ENCODE measurements at regions not wholly inside any gene's neighbourhood (a gene's known extent, or its start where the extent isn't known, plus 50 kb on each side); places are given as distances from the start of the nearest gene placed in this dataset.

DNA sequence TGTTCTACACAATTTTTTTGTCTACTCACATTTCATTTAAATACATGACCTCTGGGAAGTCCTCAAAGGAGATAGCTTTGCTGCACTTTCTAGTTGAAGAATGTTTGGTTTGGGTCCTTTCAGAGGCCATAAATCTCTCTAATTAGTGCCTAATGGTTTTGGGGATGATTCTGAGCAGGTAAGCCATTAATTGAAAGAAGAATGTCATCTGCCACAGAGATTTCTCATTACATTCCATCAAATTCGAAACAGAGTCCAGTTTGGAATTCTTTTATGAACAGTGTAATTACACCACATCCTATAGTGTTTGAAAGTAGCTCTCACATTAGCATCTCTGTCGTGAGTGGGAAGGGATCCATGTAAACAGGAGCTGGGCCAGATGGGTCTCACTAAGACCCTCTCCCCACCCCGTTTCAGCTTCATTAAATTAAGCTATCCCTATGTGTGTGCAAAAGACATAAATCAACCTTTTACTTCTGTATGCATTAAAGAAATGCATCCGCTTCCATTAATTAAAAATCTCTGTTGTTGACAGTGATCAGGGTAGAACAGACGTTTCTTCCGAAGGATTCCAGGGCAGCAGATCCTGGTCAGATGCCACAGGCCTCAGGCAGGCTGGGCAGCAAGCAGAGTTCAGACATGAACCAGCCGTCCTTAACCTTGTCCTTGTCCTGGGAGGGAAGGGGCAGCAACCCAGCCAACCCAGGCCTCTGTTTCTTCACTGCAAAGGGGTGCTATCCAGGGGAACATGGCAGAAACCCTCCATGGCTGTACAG is 99.8 kb upstream of the MAP1B start:
- no peak for DNase-seq (ENCODE audit: low spot score)
- no peak for TF ChIP-seq CTCF (IDR thresholded peaks at IDR 0.05; ENCODE audit: low read depth, low read length, missing input control)
- no peak for TF ChIP-seq ZBTB33 (IDR thresholded peaks at IDR 0.05)
- TF ChIP-seq FOXA1 (IDR thresholded peaks at IDR 0.05): no peak
- TF ChIP-seq RAD21 (IDR thresholded peaks at IDR 0.05): no peak
- TF ChIP-seq HNF4A (conservative IDR thresholded peaks at IDR 0.05): no peak
- TF ChIP-seq RXRA (IDR thresholded peaks at IDR 0.05): no peak
- no peak for TF ChIP-seq GABPA (IDR thresholded peaks at IDR 0.05 in 1 of 2, conservative IDR thresholded peaks at IDR 0.05 in 1 of 2)
- H3K4me3 ChIP-seq (ENCODE audit: low read depth in 1 of 3, low read length in 3 of 3): no peak overlapping the region
- peaks cover 0 to under 1% (median 0%) of the 10 kb centered on the region in 4 donors for H3K9me3 ChIP-seq (ENCODE audit: control insufficient read depth in 4 of 4, low read length in 3 of 4)
- no peaks in the 10 kb centered on the region for H3K36me3 ChIP-seq (ENCODE audit: control insufficient read depth in 4 of 4, insufficient read depth in 3 of 4, low read depth in 1 of 4, low read length in 3 of 4)
- H3K4me1 ChIP-seq (ENCODE audit: control insufficient read depth in 4 of 4, insufficient read depth in 4 of 4, low read length in 3 of 4): no peaks in the 10 kb centered on the region
- WGBS: 79% methylated on average over 7 of the region's 7 CpGs
- peaks cover 0 to 4% (median 0%) of the 10 kb centered on the region in 4 donors for H3K27me3 ChIP-seq (ENCODE audit: control insufficient read depth in 4 of 4, insufficient read depth in 4 of 4, low read length in 3 of 4)
- H3K9ac ChIP-seq (ENCODE audit: low read depth in 1 of 2, low read length in 2 of 2): no peak overlapping the region
- no peak overlapping the region for H3K27ac ChIP-seq (ENCODE audit: low read depth in 1 of 2, low read length in 2 of 2)

DNA sequence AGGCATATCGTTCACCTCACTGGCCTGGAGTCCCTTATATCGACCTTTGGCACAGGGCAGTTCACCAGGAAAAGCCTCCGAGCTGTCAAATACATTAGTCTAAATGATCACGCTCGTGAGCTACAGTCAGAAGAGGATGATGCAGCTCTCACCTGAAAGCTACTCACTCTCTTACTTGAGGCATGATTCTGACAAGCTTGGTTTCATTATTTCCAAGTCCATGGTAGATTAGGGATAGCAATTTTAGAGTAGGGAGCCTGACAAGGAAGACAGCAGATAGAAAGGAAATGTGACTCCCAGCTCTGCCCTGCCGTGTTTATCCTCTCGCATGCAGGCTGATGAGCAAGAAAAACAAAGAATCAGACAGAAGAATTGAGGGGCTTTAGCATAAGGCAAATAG is 98.0 kb upstream of the MAP1B start:
- H3K9ac ChIP-seq (ENCODE audit: low read depth in 1 of 2, low read length in 2 of 2): no peak overlapping the region
- WGBS: 23% methylated on average over 7 of the region's 7 CpGs
- peaks cover 0 to 4% (median 0%) of the 10 kb centered on the region in 4 donors for H3K27me3 ChIP-seq (ENCODE audit: control insufficient read depth in 4 of 4, insufficient read depth in 4 of 4, low read length in 3 of 4)
- no peaks in the 10 kb centered on the region for H3K9me3 ChIP-seq (ENCODE audit: control insufficient read depth in 4 of 4, low read length in 3 of 4)
- no peaks in the 10 kb centered on the region for H3K36me3 ChIP-seq (ENCODE audit: control insufficient read depth in 4 of 4, insufficient read depth in 3 of 4, low read depth in 1 of 4, low read length in 3 of 4)
- no peak overlapping the region for H3K27ac ChIP-seq (ENCODE audit: low read depth in 1 of 2, low read length in 2 of 2)
- no peak overlapping the region for H3K4me3 ChIP-seq (ENCODE audit: low read depth in 1 of 3, low read length in 3 of 3)
- H3K4me1 ChIP-seq (ENCODE audit: control insufficient read depth in 4 of 4, insufficient read depth in 4 of 4, low read length in 3 of 4): no peaks in the 10 kb centered on the region
- TF ChIP-seq EGR1 (IDR thresholded peaks at IDR 0.05; ENCODE audit: low read depth in 2 of 2) (no peak), NR2F2 (IDR thresholded peaks at IDR 0.05) (no peak)
- DNase-seq (ENCODE audit: low spot score): no peak

DNA sequence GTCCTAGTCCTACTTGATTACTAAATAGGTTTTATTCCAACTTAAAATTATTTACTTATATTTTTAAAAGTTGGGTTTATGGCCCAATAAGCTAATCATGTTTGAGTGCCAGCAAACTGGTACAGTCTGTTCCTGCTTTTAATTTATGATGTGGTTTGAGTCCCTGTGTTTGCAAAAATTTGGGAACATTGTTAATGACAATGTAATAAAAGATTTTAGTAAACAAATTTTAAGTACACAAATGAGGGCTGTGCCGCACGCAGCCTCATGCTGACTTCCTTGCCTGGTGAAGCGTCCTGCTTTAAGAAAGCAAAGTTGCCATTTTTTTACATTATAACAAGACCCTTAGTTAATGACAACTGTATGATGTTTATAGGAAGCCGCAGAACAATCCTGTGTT is 96.8 kb upstream of the MAP1B start:
- Histone ChIP-seq H3K27me3 (ENCODE audit: control insufficient read depth in 4 of 4, insufficient read depth in 4 of 4, low read length in 3 of 4) (peaks cover 0 to 5% (median 0%) of the 10 kb centered on the region in 4 donors), H3K4me1 (ENCODE audit: control insufficient read depth in 4 of 4, insufficient read depth in 4 of 4, low read length in 3 of 4) (no peaks in the 10 kb centered on the region), H3K9ac (ENCODE audit: low read depth in 1 of 2, low read length in 2 of 2) (no peak overlapping the region), H3K4me3 (ENCODE audit: low read depth in 1 of 3, low read length in 3 of 3) (no peak overlapping the region), H3K27ac (ENCODE audit: low read depth in 1 of 2, low read length in 2 of 2) (no peak overlapping the region), H3K9me3 (ENCODE audit: control insufficient read depth in 4 of 4, low read length in 3 of 4) (no peaks in the 10 kb centered on the region), H3K36me3 (ENCODE audit: control insufficient read depth in 4 of 4, insufficient read depth in 3 of 4, low read depth in 1 of 4, low read length in 3 of 4) (no peaks in the 10 kb centered on the region)
- no peak for DNase-seq (ENCODE audit: low spot score)
- WGBS: 86% methylated on average over 4 of the region's 4 CpGs
- TF ChIP-seq GABPA (IDR thresholded peaks at IDR 0.05 in 1 of 2, conservative IDR thresholded peaks at IDR 0.05 in 1 of 2) (no peak), RXRA (IDR thresholded peaks at IDR 0.05) (no peak), TAF1 (conservative IDR thresholded peaks at IDR 0.05) (no peak), MAX (IDR thresholded peaks at IDR 0.05) (no peak), JUND (IDR thresholded peaks at IDR 0.05) (no peak), EGR1 (IDR thresholded peaks at IDR 0.05; ENCODE audit: low read depth in 2 of 2) (no peak), YY1 (IDR thresholded peaks at IDR 0.05) (no peak), NR2F2 (IDR thresholded peaks at IDR 0.05) (no peak), ATF3 (IDR thresholded peaks at IDR 0.05) (no peak), ZBTB33 (IDR thresholded peaks at IDR 0.05) (no peak), HNF4A (conservative IDR thresholded peaks at IDR 0.05) (no peak)
- TF ChIP-seq, protein P1, sequence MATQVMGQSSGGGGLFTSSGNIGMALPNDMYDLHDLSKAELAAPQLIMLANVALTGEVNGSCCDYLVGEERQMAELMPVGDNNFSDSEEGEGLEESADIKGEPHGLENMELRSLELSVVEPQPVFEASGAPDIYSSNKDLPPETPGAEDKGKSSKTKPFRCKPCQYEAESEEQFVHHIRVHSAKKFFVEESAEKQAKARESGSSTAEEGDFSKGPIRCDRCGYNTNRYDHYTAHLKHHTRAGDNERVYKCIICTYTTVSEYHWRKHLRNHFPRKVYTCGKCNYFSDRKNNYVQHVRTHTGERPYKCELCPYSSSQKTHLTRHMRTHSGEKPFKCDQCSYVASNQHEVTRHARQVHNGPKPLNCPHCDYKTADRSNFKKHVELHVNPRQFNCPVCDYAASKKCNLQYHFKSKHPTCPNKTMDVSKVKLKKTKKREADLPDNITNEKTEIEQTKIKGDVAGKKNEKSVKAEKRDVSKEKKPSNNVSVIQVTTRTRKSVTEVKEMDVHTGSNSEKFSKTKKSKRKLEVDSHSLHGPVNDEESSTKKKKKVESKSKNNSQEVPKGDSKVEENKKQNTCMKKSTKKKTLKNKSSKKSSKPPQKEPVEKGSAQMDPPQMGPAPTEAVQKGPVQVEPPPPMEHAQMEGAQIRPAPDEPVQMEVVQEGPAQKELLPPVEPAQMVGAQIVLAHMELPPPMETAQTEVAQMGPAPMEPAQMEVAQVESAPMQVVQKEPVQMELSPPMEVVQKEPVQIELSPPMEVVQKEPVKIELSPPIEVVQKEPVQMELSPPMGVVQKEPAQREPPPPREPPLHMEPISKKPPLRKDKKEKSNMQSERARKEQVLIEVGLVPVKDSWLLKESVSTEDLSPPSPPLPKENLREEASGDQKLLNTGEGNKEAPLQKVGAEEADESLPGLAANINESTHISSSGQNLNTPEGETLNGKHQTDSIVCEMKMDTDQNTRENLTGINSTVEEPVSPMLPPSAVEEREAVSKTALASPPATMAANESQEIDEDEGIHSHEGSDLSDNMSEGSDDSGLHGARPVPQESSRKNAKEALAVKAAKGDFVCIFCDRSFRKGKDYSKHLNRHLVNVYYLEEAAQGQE (IDR thresholded peaks at IDR 0.05): no peak
